NCI-H510A treated with DMSO at 0.1 percent for 48 hours (cell line): ENCODE measurements at regions not wholly inside any gene's neighbourhood (a gene's known extent, or its start where the extent isn't known, plus 50 kb on each side); places are given as distances from the start of the nearest gene placed in this dataset.
A peak's percentile ranks its signal among the peaks of the same experiment; 100 is the strongest.

Source experiments
- DNase-seq: peaks from one replicate; lab custom pipeline; 2025; lab: John Stamatoyannopoulos, UW

DNA sequence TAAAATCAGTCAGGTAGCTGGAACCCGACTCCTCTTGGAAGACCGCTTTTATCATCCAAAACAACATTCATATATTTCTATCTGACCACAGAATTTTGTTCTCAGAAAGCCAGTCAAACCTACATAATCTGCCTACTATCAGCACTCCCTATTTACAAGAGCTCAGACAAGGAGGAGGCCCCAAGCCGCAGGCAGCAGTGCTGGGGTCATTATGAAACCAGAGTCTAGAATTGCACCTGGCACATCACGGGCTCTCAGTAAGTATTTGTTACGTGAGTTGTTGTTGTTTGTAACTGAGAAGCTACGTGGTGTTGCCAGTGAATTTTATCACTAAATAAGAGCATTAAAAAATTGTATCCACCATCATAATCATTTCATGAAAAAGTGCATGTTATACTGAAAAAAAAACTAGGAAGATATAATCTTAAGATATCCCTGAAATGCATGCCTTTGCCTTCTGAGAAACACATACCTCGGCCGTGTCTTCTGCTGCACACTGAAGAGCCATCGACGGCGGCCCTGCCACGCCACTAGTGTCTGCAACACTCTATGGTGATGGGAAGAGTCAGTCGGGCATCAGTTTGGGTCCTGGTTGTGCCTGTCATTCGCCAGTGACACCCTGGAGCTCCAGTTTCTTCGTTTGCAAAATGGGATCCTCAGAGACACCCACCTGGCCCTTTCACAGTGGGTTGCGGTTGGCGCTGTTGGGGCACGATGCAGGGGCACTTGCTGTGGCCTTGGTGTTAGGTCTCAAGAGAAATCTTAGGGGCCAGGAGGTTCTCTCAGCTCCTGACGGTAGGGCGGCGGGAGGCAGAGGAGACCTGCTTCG lies 505.9 kb downstream of the EIPR1 start:
- DNase-seq: peak; percentile 53

DNA sequence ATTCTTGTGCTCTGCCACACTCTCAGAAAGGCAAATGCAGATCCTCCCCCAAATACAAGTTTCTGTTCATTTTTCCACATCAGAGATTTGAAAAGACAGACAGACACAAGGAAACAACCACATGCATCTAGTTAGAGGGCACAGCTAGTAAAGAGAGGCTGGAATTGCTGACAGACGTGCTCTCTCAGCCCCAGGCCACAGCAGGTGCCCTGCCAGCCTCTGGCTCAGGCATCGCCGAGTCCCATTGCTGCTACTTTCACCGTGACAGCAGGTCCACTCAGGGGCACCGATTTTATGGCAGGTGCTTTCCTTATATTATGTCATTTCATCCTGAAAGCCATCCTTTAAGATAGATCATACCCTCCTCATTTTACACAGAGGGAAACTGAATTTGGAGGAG lies 507.5 kb downstream of the EIPR1 start:
- no peak for DNase-seq

DNA sequence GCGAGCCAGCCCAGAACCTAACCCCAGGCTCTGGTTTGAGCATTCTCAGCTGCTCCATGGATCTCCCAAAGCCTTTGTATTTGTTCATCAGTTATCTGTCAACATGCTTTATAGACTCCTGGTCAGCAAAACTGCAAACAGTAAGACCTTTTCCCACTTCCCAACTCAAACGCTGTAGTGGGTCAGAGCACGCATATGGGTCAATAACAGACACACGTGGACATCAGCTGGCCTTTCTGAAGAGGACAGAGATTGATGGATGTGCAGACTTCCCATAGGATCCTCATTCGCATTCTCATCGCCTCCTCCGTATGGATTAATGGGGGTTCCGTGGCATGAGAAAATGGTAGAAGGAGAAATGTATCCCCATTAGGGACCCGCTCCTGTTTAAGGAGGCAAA lies 508.1 kb downstream of the EIPR1 start:
- no peak for DNase-seq

DNA sequence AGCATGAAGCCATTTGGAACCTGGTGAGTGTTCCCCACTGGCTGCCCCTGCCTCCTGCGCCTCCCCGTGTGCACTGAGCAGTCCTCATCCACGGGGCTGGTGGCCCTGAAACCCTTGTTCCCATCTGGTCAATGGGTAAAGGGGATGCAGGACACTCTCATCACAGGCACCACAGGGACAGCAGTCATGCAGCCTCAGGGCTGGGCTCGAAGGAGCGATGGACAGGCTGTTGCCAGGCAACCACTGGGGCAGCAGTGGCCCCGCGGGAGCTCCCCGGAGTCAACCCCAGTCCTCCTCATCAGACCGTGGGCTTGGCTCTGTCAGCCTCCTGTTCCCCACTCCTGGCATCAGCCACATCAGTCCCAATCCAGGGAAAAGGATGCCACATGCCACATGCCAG lies 509.5 kb downstream of the EIPR1 start:
- no peak for DNase-seq

DNA sequence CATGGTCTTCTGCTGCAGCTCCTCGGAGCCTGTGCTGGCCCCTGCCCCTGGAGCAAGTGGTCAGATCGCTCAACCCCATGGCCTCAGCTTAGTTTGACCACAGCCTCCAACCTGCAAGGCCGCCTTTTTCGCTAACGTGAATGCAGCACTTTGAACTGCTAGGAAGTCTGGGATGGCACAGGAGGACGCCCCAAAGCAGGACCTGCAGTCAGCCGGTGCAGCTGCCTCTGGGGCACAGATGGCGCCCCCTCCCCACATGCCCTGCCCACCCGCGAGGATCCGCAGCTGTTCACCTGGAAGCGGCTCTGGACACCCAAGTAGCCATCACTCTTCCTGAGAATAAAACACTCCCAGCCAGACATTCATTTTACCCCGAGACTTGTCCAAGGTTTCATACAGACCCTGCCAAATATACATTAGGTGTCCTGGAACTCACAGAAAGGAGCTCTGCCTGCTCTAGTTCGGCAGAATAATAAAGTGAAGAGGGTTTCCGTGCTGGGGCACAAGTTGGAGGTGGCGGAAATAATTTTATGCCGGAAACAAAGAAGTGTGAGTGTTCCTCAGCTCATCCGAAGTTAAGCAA lies 510.1 kb downstream of the EIPR1 start:
- DNase-seq: no peak

DNA sequence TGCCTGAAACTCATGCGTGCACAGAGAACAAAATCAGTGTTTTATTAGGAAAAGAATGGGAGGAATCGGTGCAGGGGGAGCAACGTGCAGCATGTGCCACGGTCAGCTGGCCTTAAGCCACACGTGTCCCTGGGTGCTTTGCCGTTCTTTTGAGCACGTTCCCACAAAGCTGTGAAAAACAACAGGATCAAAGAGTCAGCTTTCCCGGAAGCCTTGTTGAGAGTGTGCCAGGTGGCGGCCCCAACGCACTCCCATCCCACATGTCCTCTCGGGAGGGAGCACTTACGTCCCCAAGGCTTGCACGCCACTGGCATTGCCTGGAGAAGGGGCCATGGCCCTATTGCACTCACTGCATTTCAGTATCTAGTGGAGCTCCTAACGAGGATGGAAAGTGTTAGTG lies 511.2 kb downstream of the EIPR1 start:
- peak; percentile 26 for DNase-seq

DNA sequence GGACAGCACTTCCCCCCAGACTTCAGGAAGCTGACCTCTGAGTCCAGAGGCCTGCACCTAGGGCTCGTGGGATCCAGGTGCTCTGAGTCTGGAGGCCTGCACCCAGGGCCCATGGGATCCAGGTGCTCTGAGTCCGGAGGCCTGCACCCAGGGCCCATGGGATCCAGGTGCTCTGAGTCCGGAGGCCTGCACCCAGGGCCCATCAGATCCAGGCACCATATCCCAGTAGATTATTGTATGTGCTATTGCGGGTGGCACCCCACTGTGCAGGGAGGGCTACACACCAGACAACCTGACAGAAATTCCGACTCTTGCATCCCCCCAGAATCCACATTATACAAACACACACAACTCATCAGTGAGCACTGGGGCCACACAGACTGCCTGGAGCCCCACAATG lies 515.2 kb downstream of the EIPR1 start:
- DNase-seq: no peak

DNA sequence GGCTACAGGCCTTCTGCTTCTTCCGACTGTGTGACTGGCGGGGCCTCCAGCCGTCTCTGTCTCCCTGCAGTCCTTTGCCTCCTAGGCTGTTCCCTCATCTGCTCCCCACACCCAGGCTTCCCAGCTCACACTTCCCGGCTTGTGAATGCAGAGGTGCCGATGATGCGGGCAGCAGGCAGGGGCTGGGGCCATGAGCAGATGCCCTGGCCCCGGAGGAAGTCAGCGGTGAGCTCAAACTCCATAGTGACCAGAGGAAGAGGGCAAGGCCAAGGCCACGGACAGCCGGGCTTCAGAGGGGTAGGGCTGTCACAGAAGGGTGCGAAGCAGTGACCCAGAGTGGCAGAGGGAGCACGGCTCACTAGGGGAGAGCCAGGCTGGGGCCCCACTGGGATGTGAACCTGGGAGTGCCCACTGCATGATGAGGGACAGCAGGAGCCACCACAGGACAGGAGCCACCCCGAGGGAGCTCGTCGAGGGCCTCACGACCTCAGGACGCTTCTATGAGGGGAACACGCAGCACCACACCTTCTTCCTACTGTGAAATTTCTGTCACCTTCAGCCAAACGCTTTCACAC lies 515.9 kb downstream of the EIPR1 start:
- DNase-seq: no peak

DNA sequence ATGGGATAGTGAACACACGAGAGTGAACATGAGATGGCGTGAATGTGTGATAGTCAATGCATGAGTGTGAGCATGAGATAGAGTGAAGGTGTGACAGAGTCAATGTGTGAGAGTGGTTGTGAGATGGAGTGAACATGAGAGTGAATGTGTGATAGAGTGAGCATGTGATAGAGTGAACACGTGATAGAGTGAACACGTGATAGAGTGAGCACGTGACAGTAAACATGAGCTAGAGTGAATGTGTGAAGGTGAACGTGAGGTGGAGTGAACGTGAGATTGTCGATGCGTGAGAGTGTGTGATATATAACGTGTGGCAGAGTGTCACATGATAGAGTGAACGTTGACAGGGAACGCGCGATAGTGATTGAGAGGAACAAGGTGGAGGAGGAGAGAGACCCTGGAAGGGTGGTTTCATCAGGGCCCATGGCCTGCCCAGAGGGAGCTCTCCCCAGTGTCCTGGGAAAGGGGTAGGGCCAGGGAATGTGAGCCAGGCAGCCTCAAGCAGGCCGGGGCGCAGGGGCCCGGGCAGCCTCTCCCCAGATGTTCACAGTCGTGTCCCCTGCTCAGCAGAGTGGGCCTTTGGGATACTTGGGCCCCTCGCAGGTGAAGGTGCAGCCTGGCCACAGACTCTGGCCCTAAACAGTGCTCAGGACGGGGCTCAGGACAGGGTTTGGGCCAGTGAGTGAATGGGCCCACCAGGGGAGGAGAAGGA lies 516.9 kb downstream of the EIPR1 start:
- DNase-seq: no peak

DNA sequence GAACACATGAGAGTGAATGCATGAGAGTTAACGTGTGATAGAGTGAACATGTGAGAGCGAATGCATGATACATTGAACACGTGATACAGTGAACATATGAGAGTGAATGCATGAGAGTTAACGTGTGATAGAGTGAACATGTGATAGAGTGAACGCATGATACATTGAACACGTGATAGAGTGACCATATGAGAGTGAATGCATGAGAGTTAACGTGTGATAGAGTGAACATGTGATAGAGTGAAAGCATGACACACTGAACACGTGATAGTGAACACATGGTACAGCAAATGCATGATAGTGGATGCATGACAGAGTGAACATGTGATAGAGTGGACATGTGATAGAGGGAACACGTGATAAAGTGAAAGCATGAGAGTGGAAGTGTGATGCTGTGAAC lies 517.9 kb downstream of the EIPR1 start:
- DNase-seq: no peak

DNA sequence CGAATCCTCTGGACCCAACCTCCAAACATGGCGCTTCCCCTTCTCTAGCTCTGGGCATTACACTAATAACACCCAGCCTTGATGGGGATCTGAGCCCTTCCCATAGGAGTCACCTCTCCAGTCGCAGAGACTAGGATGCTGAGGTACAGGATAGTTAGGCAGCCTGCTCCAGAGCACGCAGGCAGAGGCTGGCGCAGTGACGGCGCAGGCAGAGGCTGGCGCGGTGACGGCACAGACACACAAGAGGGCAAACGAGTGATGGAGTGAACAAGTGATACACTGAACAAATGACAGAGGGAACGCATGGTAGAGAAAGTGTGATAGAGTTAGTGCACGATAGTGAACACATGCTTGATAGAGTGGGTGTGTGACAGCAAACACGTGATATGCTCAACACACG lies 518.5 kb downstream of the EIPR1 start:
- no peak for DNase-seq

DNA sequence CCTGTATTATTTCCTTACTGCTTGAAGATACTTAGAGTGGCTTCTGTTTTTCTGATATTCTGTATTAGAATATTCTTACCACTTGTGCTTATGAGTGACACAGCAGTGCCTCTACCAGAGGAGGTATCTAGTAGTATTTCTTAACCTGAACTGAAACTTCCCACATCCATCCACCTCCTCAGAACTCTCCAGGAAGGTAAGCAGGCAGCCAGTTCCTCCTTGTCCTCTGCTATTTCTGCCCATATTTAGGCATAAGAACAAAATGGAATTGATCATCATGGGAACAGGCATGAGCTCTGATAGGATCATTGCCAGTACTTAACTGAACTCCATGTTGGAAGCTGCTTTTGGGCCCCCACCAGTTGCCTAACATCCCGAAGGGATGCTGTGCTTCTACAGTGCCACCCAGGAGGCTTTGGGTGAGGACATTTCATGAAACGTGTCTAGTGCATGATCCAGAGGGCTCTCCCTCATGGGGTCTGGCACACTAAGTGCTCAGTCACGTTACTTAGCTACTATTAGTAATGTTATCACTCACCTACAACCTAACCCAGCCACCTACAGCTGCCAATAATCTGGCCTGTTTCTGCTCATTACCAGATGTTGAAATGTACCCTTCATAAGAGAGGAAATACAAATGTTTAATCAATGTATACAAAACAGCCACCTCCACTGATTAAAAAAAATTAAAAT lies 520.7 kb downstream of the EIPR1 start:
- no peak for DNase-seq

DNA sequence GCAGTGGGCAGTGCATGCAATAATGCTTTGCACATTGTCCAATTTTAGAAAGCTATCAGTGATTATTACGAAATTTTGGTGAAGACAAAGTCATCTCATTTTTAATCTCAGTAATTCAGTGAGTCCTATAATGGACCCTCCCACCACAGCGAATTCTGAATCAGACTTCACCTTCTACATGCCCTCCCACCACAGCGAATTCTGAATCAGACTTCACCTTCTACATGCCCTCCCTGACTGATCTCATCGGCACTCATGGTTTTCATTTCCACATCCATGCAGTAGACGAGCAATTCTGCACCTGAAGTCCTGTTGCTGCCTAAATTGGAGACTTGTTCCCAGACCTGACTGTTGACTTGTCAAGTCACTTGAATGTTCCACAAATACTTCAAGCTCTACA lies 522.3 kb downstream of the EIPR1 start:
- DNase-seq: no peak

DNA sequence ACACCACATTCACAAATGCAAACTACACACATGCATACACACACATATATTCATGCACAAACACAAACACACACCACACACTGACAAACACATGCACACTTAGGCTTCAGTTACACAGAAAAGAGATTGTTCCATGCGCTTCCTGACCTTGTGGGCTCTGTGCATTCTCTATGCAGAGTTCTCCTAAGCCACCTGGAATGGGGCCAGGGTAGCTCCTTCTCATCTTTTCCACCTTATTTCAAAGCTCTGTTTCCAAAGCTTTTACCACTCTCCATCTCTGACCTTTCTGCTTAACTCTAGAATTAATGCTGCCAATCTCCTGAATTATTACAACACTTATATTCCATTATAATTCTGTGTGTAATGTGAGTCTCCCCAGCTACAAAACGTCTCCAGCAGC lies 522.3 kb upstream of the MYT1L start:
- no peak for DNase-seq

DNA sequence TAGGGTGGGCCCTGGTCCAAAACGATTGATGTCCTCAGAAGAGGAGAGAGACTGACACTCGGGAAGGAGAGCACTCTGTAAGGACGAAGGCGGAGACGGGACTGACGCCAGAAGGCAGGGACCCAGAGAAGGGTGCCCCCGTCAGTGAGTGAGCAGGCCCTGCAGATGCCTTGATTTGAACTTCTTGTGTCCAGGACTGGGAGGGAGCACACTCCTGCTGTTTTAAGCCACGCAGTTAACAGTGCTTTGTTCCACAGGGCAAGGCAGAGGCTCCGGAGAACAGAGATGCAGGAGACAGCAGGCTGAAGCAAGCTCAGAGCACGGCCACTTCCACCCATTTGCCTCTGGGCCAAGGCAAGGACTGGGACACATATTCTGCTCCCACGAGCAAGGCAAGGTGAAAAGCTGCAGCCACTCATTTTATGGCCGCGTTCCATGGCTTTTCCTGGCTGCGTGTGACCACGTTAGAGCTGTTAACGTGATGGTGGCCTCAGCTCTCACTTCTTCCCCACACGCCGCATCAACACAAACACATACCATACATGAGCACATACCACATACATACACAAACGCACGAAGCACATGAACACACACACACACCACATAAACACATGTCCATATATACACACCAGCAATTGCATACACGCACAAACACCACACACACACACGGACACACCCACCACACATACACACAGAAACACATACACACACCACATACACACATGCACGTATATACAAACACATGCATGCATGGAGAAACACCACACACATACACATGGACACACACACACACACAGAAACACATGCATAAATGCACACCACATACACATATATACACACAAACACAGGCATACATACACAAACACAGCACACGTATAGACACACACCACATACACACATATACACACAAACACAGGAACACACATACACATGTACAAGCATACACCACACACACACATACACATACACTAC lies 521.0 kb upstream of the MYT1L start:
- DNase-seq: no peak

DNA sequence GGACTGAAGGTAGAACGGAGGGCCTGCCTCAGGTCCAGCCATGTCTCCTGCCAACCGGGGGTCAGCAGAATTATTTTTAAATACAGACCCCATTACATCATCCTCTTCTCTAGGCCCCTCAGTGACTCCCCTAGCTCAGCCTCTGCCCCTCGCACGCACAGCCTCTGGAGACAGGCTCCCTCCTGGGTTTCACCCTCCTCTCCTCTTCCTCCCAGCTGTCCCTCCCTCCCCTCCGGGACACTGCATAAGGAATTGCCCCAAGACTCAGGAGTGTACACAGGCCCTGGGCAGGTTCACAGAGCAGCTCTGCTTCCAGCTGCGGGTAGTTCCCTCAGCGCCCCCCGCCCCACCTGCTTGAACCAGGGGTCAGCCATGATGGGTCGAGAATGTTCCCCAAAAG lies 520.2 kb upstream of the MYT1L start:
- no peak for DNase-seq

DNA sequence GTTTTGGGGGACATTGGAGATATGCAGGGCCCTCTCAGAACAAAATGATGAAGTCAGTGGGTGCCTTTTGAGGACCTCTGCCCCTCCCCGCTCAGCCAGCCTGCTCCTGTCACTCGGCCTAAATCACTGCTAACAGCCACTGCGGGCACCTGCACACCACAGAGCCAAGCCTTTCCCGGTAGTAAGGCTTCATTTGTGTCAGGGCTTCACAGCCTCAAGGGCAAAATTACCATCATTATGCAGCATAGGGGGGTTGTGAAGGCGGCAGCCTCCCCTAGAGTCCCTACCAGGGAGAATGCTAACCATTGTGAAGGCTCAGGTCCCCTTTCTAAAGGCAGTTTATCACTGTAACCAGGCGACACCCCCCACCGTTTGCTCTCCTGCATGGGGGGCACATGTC lies 519.8 kb upstream of the MYT1L start:
- DNase-seq: peak; percentile 33

DNA sequence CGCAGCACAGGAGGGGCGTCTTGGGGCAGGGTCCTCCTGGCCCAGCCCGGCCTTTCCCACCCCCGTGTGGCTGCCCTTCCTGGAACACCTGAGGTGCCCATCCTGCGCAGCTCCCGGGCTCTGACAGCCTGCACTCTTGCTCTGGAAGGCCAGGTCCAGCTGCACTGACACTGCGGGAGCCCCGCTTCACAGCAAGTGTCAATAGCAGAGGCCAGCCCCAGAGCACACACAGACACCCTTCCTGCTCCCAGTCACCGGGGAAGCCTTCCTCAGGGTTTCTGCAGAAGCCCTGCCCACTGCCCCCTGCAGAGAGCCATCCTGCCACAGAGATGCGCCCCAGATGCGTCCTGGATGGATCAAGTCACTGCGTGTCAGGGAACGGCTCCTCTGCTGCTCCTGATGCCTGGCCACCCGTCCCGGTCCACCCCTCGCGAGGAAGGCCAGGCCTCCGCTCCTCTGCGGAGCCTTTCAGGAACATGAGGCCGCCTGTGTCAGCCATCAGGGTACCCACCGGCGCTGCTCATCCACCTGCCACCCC lies 519.2 kb upstream of the MYT1L start:
- peak; percentile 79 for DNase-seq

DNA sequence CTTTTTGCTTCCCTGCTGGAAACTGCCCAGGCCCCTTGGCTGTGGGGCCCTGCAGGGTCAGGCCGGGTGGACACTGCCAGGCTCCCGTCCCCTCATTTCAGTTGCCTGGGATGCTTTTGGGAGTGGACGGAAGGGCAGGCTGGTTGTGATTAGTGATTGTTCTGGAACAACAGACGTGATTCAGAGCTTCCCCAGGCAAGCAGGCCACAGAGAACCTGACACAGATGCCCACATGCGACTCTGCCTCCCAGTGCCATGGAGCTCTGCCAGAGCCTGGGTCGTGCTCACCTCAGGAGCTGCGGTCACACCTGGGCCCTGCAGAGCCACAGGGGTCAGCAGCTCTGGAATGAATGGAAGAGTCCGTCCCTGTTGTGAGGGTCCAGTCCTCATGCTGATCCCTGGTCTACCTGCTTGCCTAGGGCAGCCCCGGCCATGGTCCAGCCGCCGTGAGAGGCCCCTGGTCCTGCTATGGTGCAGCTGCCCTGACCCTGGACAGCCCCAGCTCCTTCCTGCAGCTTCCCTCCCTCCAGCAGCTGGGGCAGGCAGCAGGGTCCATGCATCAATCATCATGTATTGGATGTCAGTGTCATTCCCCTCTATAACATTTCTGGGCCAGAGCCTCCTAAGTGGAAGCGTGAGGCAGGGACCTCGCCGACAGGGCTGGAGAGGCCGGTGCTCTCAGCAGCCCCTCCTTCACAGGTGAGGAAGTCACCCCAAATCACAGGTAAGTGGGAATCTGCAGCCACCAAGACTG lies 518.6 kb upstream of the MYT1L start:
- no peak for DNase-seq
